Keratinocyte (primary cell): ENCODE measurements at regions not wholly inside any gene's neighbourhood (a gene's known extent, or its start where the extent isn't known, plus 50 kb on each side); places are given as distances from the start of the nearest gene placed in this dataset.

Source experiments
- DNase-seq: peaks from one replicate; pipeline ENCODE4 v3.0.0-alpha.2; 2011; ENCODE audit warnings: low read depth, missing footprints, low spot score
- FAIRE-seq: peaks from 2 replicates; lab custom pipeline; 2011; peaks lifted over from hg19 to GRCh38; lab: Jason Lieb, UNC
- H2AFZ ChIP-seq: 2 replicates; pipeline ENCODE4 v1.6.0; 2012; ENCODE audit warnings: low read length, control low read depth, inconsistent platforms; ENCODE audit not compliant: control insufficient read depth
- H3K27ac ChIP-seq: 2 replicates; pipeline ENCODE4 v1.5.1; 2011; ENCODE audit warnings: low read length; ENCODE audit not compliant: control insufficient read depth, insufficient read depth
- H3K27me3 ChIP-seq: 3 replicates; pipeline ENCODE4 v1.6.0; 2011; ENCODE audit warnings: low read length; ENCODE audit not compliant: control insufficient read depth, insufficient read depth; ENCODE audit errors: extremely low read depth
- H3K36me3 ChIP-seq, 2 experiments: 2 replicates in 1 of 2; 3 replicates in 1 of 2; pipeline ENCODE4 v1.5.1; 2011; ENCODE audit warnings: low read length in 2 of 2, mild to moderate bottlenecking in 1 of 2; ENCODE audit not compliant: control insufficient read depth in 2 of 2, insufficient read depth in 2 of 2; ENCODE audit errors: extremely low read depth in 1 of 2
- H3K4me1 ChIP-seq: 3 replicates; pipeline ENCODE4 v1.5.1; 2011; ENCODE audit warnings: low read length; ENCODE audit not compliant: control insufficient read depth, insufficient read depth; ENCODE audit errors: extremely low read depth
- H3K4me2 ChIP-seq: 3 replicates; pipeline ENCODE4 v1.6.0; 2011; ENCODE audit warnings: low read depth, low read length; ENCODE audit not compliant: control insufficient read depth, insufficient read depth; ENCODE audit errors: extremely low read depth
- H3K4me3 ChIP-seq, 3 experiments: fragments of 200-600 bp in 1 of 3; sonication (generic) in 1 of 3; 2 replicates in 2 of 3; 3 replicates in 1 of 3; pipeline ENCODE4 v1.5.1; 2011 to 2016; ENCODE audit warnings: low read length in 3 of 3, mild to moderate bottlenecking in 3 of 3, control low read depth in 2 of 3, inconsistent platforms in 1 of 3, low read depth in 1 of 3, mixed read lengths in 1 of 3, mixed run types in 1 of 3, moderate library complexity in 1 of 3; ENCODE audit not compliant: control insufficient read depth in 2 of 3, insufficient read depth in 2 of 3; ENCODE audit errors: extremely low read depth in 1 of 3
- H3K79me2 ChIP-seq: 2 replicates; pipeline ENCODE4 v1.6.0; 2012; ENCODE audit warnings: low read length; ENCODE audit not compliant: control insufficient read depth, insufficient read depth
- H3K9ac ChIP-seq: 3 replicates; pipeline ENCODE4 v1.6.0; 2011; ENCODE audit warnings: low read length; ENCODE audit not compliant: control insufficient read depth, insufficient read depth; ENCODE audit errors: extremely low read depth
- H3K9me1 ChIP-seq: 3 replicates; pipeline ENCODE4 v1.6.0; 2011; ENCODE audit warnings: low read length; ENCODE audit not compliant: control insufficient read depth, insufficient read depth; ENCODE audit errors: extremely low read depth
- H3K9me3 ChIP-seq: 2 replicates; pipeline ENCODE4 v1.5.1; 2012; ENCODE audit warnings: low read depth, low read length; ENCODE audit not compliant: control insufficient read depth
- H4K20me1 ChIP-seq: 3 replicates; pipeline ENCODE4 v1.6.0; 2011; ENCODE audit warnings: low read length; ENCODE audit not compliant: control insufficient read depth, insufficient read depth; ENCODE audit errors: extremely low read depth
- EZH2 ChIP-seq: IDR thresholded peaks from one replicate; pipeline ENCODE4 v1.6.1; 2012; ENCODE audit warnings: inconsistent platforms, mild to moderate bottlenecking, low read length, moderate library complexity
- dilution Hi-C: fragments of 300-500 bp; cut with MboI; formaldehyde crosslinking; loops from one replicate; pipeline ENCODE4 v1.7.0; 2020; ENCODE audit warnings: low sequenced_read_pairs; ENCODE audit not compliant: extremely low pct_ligation_motif_present
- TF ChIP-seq, protein P1 (sequence below), 3 experiments: IDR thresholded peaks in 1 of 3; conservative IDR thresholded peaks in 1 of 3; optimal IDR thresholded peaks in 1 of 3; 2 replicates in 2 of 3; 3 replicates in 1 of 3; pipeline versions ENCODE3 to v1.5.1; 2011; ENCODE audit warnings: low read length in 3 of 3, mild to moderate bottlenecking in 3 of 3, moderate library complexity in 2 of 3, control low read depth in 1 of 3, inconsistent platforms in 1 of 3; ENCODE audit not compliant: insufficient read depth in 2 of 3; ENCODE audit errors: extremely low read depth in 1 of 3

GRCh38 chr22:48241658-48242057 lies 1479.2 kb downstream of the TBC1D22A start:
- no peak for FAIRE-seq
- no peak for DNase-seq
- no peaks in the 10 kb centered on the region for H3K36me3 ChIP-seq
- H3K79me2 ChIP-seq, result no peaks in the 10 kb centered on the region
- H3K27ac ChIP-seq, result no peak overlapping the region
- H3K4me2 ChIP-seq, result no peak overlapping the region
- no peak overlapping the region for H3K4me3 ChIP-seq
- no peak overlapping the region for H3K9ac ChIP-seq
- no peak overlapping the region for H2AFZ ChIP-seq
- H3K27me3 ChIP-seq, result no peaks in the 10 kb centered on the region
- TF ChIP-seq, protein P1, sequence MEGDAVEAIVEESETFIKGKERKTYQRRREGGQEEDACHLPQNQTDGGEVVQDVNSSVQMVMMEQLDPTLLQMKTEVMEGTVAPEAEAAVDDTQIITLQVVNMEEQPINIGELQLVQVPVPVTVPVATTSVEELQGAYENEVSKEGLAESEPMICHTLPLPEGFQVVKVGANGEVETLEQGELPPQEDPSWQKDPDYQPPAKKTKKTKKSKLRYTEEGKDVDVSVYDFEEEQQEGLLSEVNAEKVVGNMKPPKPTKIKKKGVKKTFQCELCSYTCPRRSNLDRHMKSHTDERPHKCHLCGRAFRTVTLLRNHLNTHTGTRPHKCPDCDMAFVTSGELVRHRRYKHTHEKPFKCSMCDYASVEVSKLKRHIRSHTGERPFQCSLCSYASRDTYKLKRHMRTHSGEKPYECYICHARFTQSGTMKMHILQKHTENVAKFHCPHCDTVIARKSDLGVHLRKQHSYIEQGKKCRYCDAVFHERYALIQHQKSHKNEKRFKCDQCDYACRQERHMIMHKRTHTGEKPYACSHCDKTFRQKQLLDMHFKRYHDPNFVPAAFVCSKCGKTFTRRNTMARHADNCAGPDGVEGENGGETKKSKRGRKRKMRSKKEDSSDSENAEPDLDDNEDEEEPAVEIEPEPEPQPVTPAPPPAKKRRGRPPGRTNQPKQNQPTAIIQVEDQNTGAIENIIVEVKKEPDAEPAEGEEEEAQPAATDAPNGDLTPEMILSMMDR (optimal IDR thresholded peaks at IDR 0.05 in 1 of 3, IDR thresholded peaks at IDR 0.05 in 1 of 3, conservative IDR thresholded peaks at IDR 0.05 in 1 of 3; ENCODE audit: extremely low read depth in 1 of 3, insufficient read depth in 2 of 3, low read length in 3 of 3), result no peak
- no peak for TF ChIP-seq EZH2
- no peaks in the 10 kb centered on the region for H3K9me1 ChIP-seq
- no peaks in the 10 kb centered on the region for H4K20me1 ChIP-seq
- peaks cover 20% of the 10 kb centered on the region for H3K9me3 ChIP-seq
- dilution Hi-C loops, result no loop called here
- no peaks in the 10 kb centered on the region for H3K4me1 ChIP-seq

GRCh38 chr22:48240935-48241230 lies 1478.4 kb downstream of the TBC1D22A start:
- Histone ChIP-seq H2AFZ (no peak overlapping the region), H3K4me1 (no peaks in the 10 kb centered on the region), H3K4me3 (no peak overlapping the region), H3K36me3 (no peaks in the 10 kb centered on the region), H3K27ac (no peak overlapping the region), H4K20me1 (no peaks in the 10 kb centered on the region), H3K9ac (no peak overlapping the region), H3K9me1 (no peaks in the 10 kb centered on the region), H3K9me3 (peaks cover 18% of the 10 kb centered on the region), H3K27me3 (no peaks in the 10 kb centered on the region), H3K4me2 (no peak overlapping the region), H3K79me2 (no peaks in the 10 kb centered on the region)
- dilution Hi-C loops, result no loop called here
- no peak for DNase-seq
- FAIRE-seq, result no peak
- no peak for TF ChIP-seq EZH2
- TF ChIP-seq, protein P1 (optimal IDR thresholded peaks at IDR 0.05 in 1 of 3, IDR thresholded peaks at IDR 0.05 in 1 of 3, conservative IDR thresholded peaks at IDR 0.05 in 1 of 3; ENCODE audit: extremely low read depth in 1 of 3, insufficient read depth in 2 of 3, low read length in 3 of 3), result no peak
